GM12872 (cell line): ENCODE measurements at regions not wholly inside any gene's neighbourhood (a gene's known extent, or its start where the extent isn't known, plus 50 kb on each side); places are given as distances from the start of the nearest gene placed in this dataset.

ENCODE experiments used
- CTCF ChIP-seq: IDR thresholded peaks from 3 replicates; pipeline ENCODE4 v1.5.1; 2011; ENCODE audit warnings: low read depth, mild to moderate bottlenecking, low read length, moderate library complexity; ENCODE audit not compliant: insufficient read depth

GRCh38 chr5:96483878-96484277, 50.8 kb upstream of the PCSK1 start:
- TF ChIP-seq CTCF = no peak

GRCh38 chr5:96487859-96488258, 54.8 kb upstream of the PCSK1 start:
- TF ChIP-seq CTCF = no peak

- no peak for TF ChIP-seq CTCF
These were observed 56.5 kb upstream of the PCSK1 start for GRCh38 chr5:96489532-96489931.

GRCh38 chr5:96492459-96493047, 59.5 kb upstream of the PCSK1 start:
- TF ChIP-seq CTCF = no peak

- no peak for TF ChIP-seq CTCF
These were observed 60.3 kb upstream of the PCSK1 start for GRCh38 chr5:96493219-96493790.

GRCh38 chr5:96499753-96500345, 66.8 kb upstream of the PCSK1 start:
- TF ChIP-seq CTCF = no peak

- TF ChIP-seq CTCF = no peak
These were observed 69.1 kb upstream of the PCSK1 start for GRCh38 chr5:96501991-96502646.
